Astrocyte (in vitro differentiated cells and primary cell): ENCODE measurements at regions not wholly inside any gene's neighbourhood (a gene's known extent, or its start where the extent isn't known, plus 50 kb on each side); places are given as distances from the start of the nearest gene placed in this dataset.

Experiments used
- DNase-seq: peaks from one replicate; pipeline ENCODE4 v3.0.0-alpha.2; 2010; ENCODE audit warnings: low read depth
- FAIRE-seq: peaks from 2 replicates; lab custom pipeline; 2011; peaks lifted over from hg19 to GRCh38; lab: Jason Lieb, UNC
- H2AFZ ChIP-seq: 2 replicates; pipeline ENCODE4 v1.6.0; 2012; ENCODE audit warnings: low read depth, low read length, inconsistent platforms
- H3K27ac ChIP-seq: 2 replicates; pipeline ENCODE4 v1.5.1; 2011; ENCODE audit warnings: low read depth, low read length, inconsistent platforms
- H3K27me3 ChIP-seq: 2 replicates; pipeline ENCODE4 v1.6.0; 2011; ENCODE audit warnings: low read length, inconsistent platforms; ENCODE audit not compliant: insufficient read depth
- H3K36me3 ChIP-seq: 2 replicates; pipeline ENCODE4 v1.5.1; 2011; ENCODE audit warnings: low read length, inconsistent platforms; ENCODE audit not compliant: insufficient read depth
- H3K4me1 ChIP-seq: 2 replicates; pipeline ENCODE4 v1.5.1; 2011; ENCODE audit warnings: low read length, inconsistent platforms; ENCODE audit not compliant: insufficient read depth
- H3K4me2 ChIP-seq: 2 replicates; pipeline ENCODE4 v1.6.0; 2012; ENCODE audit warnings: low read length, inconsistent platforms
- H3K4me3 ChIP-seq: 2 replicates; pipeline ENCODE4 v1.5.1; 2011; ENCODE audit warnings: low read depth, mild to moderate bottlenecking, low read length, inconsistent platforms; ENCODE audit not compliant: insufficient read depth
- H3K79me2 ChIP-seq: 2 replicates; pipeline ENCODE4 v1.6.0; 2012; ENCODE audit warnings: mild to moderate bottlenecking, low read length, inconsistent platforms; ENCODE audit not compliant: insufficient read depth
- H3K9ac ChIP-seq: 2 replicates; pipeline ENCODE4 v1.6.0; 2012; ENCODE audit warnings: mild to moderate bottlenecking, low read length, inconsistent platforms
- H3K9me3 ChIP-seq: 2 replicates; pipeline ENCODE4 v1.5.1; 2012; ENCODE audit warnings: low read depth, mild to moderate bottlenecking, low read length, inconsistent platforms; ENCODE audit not compliant: insufficient read depth
- H4K20me1 ChIP-seq: 2 replicates; pipeline ENCODE4 v1.6.0; 2012; ENCODE audit warnings: low read length, inconsistent platforms; ENCODE audit not compliant: insufficient read depth
- H3K27ac Mint-ChIP-seq: one replicate; pipeline ENCODE4 v1.8.0; 2021; ENCODE audit warnings: mild to moderate bottlenecking, mixed read lengths; ENCODE audit not compliant: unreplicated experiment
- H3K27me3 Mint-ChIP-seq: one replicate; pipeline ENCODE4 v1.8.0; 2021; ENCODE audit warnings: low read depth, mixed read lengths; ENCODE audit not compliant: unreplicated experiment
- H3K36me3 Mint-ChIP-seq: one replicate; pipeline ENCODE4 v1.8.0; 2021; ENCODE audit warnings: low read depth, mixed read lengths; ENCODE audit not compliant: unreplicated experiment
- H3K4me1 Mint-ChIP-seq: one replicate; pipeline ENCODE4 v1.8.0; 2021; ENCODE audit warnings: low read depth, mixed read lengths; ENCODE audit not compliant: unreplicated experiment
- H3K4me3 Mint-ChIP-seq: one replicate; pipeline ENCODE4 v1.8.0; 2021; ENCODE audit warnings: mild to moderate bottlenecking, moderate library complexity, mixed read lengths; ENCODE audit not compliant: unreplicated experiment
- H3K9me3 Mint-ChIP-seq: one replicate; pipeline ENCODE4 v1.8.0; 2021; ENCODE audit warnings: mild to moderate bottlenecking, mixed read lengths; ENCODE audit not compliant: unreplicated experiment
- EZH2 ChIP-seq: IDR thresholded peaks from 2 replicates; pipeline ENCODE4 v1.6.1; 2012; ENCODE audit warnings: mild to moderate bottlenecking, low read length, inconsistent platforms; ENCODE audit not compliant: insufficient read depth
- TF ChIP-seq, protein P1 (sequence below): IDR thresholded peaks from 2 replicates; pipeline ENCODE4 v1.5.1; 2011; ENCODE audit warnings: low read depth, mild to moderate bottlenecking, inconsistent platforms, low read length, moderate library complexity; ENCODE audit not compliant: insufficient read depth

DNA sequence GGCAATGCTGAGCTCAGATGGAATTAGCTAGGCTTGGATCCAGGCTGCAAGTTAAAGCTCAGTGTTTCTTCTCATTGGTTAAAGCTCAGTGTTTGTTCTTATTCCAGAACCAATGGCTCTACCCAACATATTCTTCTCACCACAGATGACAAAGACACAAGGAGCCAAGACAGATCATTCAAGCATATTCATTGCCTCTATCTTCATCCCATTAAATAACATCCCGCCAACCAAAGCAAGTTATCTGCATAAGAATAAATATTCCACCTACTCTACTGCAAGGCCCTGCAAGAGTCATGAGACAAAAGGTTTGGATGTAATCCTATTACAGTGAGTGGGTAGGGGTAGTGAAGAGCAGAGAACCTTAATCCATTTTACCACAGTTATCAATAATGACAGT lies 766.5 kb downstream of the C4orf33 start:
- Mint-ChIP-seq H3K27ac (no peak overlapping the region), H3K9me3 (no peaks in the 10 kb centered on the region), H3K4me1 (no peaks in the 10 kb centered on the region), H3K4me3 (no peak overlapping the region), H3K36me3 (no peaks in the 10 kb centered on the region), H3K27me3 (no peaks in the 10 kb centered on the region)
- Histone ChIP-seq H4K20me1 (no peaks in the 10 kb centered on the region), H3K27me3 (no peaks in the 10 kb centered on the region), H3K4me3 (no peak overlapping the region), H3K4me2 (no peak overlapping the region), H3K36me3 (no peaks in the 10 kb centered on the region), H3K9me3 (no peaks in the 10 kb centered on the region), H3K9ac (no peak overlapping the region), H3K79me2 (no peaks in the 10 kb centered on the region), H2AFZ (no peak overlapping the region), H3K27ac (no peak overlapping the region), H3K4me1 (no peaks in the 10 kb centered on the region)
- DNase-seq: no peak
- no peak for TF ChIP-seq EZH2
- TF ChIP-seq, protein P1, sequence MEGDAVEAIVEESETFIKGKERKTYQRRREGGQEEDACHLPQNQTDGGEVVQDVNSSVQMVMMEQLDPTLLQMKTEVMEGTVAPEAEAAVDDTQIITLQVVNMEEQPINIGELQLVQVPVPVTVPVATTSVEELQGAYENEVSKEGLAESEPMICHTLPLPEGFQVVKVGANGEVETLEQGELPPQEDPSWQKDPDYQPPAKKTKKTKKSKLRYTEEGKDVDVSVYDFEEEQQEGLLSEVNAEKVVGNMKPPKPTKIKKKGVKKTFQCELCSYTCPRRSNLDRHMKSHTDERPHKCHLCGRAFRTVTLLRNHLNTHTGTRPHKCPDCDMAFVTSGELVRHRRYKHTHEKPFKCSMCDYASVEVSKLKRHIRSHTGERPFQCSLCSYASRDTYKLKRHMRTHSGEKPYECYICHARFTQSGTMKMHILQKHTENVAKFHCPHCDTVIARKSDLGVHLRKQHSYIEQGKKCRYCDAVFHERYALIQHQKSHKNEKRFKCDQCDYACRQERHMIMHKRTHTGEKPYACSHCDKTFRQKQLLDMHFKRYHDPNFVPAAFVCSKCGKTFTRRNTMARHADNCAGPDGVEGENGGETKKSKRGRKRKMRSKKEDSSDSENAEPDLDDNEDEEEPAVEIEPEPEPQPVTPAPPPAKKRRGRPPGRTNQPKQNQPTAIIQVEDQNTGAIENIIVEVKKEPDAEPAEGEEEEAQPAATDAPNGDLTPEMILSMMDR: no peak
- no peak for FAIRE-seq

DNA sequence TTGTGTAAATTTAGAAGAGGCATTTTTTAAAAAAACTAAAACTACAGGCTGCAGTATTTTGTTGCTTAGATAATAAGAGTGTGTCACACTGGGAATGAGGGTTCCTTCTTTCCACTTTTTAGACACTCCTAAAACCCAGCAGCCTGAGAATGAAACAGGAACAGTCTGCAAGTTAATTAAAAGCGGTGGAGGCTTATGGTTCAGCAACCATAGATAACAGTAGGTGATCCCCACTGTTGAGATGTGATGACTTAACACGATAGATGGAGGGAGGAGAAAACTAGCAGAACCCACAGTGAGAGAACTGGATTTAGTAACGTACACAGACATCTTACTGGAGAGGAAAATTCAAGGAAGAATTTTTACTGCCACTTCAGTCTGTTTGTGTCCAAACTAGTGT lies 767.3 kb downstream of the C4orf33 start:
- no peaks in the 10 kb centered on the region for H3K36me3 ChIP-seq
- Mint-ChIP-seq H3K27ac (no peak overlapping the region), H3K9me3 (no peaks in the 10 kb centered on the region), H3K27me3 (no peaks in the 10 kb centered on the region), H3K4me1 (no peaks in the 10 kb centered on the region), H3K36me3 (no peaks in the 10 kb centered on the region), H3K4me3 (no peak overlapping the region)
- H3K4me1 ChIP-seq: no peaks in the 10 kb centered on the region
- H3K27ac ChIP-seq: no peak overlapping the region
- H3K9me3 ChIP-seq: no peaks in the 10 kb centered on the region
- no peaks in the 10 kb centered on the region for H3K79me2 ChIP-seq
- H3K4me3 ChIP-seq: no peak overlapping the region
- no peak overlapping the region for H3K4me2 ChIP-seq
- TF ChIP-seq EZH2: no peak
- TF ChIP-seq, protein P1: no peak
- H4K20me1 ChIP-seq: no peaks in the 10 kb centered on the region
- DNase-seq: no peak
- H3K27me3 ChIP-seq: no peaks in the 10 kb centered on the region
- no peak for FAIRE-seq
- H3K9ac ChIP-seq: no peak overlapping the region
- H2AFZ ChIP-seq: no peak overlapping the region

DNA sequence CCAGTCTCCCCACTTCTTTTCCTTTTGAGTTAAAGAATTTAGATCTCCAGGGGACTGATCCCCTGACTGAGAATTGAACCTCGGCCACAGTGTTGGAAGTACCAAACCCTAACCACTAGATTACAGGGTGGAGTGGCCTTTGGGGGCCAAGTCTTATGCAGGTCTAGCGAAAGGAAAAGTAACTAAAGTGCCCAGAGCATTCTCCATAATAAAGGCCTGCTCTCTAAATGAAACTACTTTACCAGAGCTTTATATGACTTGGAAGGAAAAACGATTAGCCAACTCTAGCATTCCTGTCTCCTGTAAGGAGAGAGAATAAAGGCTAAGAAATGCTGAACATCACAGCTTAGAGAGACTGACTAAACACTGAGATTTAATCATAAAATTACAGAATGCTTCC lies 788.0 kb downstream of the C4orf33 start:
- Histone ChIP-seq H3K9ac (no peak overlapping the region), H3K27me3 (no peaks in the 10 kb centered on the region), H3K79me2 (no peaks in the 10 kb centered on the region), H3K27ac (no peak overlapping the region), H4K20me1 (no peaks in the 10 kb centered on the region), H2AFZ (no peak overlapping the region), H3K4me2 (no peak overlapping the region), H3K36me3 (no peaks in the 10 kb centered on the region), H3K4me1 (no peaks in the 10 kb centered on the region), H3K4me3 (no peak overlapping the region), H3K9me3 (no peaks in the 10 kb centered on the region)
- Mint-ChIP-seq H3K27ac (no peak overlapping the region), H3K36me3 (no peaks in the 10 kb centered on the region), H3K4me1 (no peaks in the 10 kb centered on the region), H3K4me3 (no peak overlapping the region), H3K9me3 (no peaks in the 10 kb centered on the region), H3K27me3 (no peaks in the 10 kb centered on the region)
- no peak for DNase-seq
- TF ChIP-seq, protein P1: no peak
- no peak for FAIRE-seq
